PC-3 (cell line): ENCODE measurements at regions not wholly inside any gene's neighbourhood (a gene's known extent, or its start where the extent isn't known, plus 50 kb on each side); places are given as distances from the start of the nearest gene placed in this dataset.

ENCODE experiments used
- ATAC-seq: fragments of 200-7000 bp; cut with Tn5 transposase; 2 replicates; pipeline ENCODE4 v1.9.1; 2020; ENCODE audit warnings: mild to moderate bottlenecking, moderate library complexity
- BruUV-seq: library from RNA; stranded (reverse); fragments of 400-500 nt; replicated peaks from 2 replicates; lab custom pipeline; 2021; lab: Mats Ljungman, UMichigan
- CTCF ChIA-PET: fragments of 300-600 bp; sonication (Branson Sonifier 250); formaldehyde crosslinking; loops from one replicate; lab custom pipeline; 2022; ENCODE audit warnings: antibody characterized with exemption; lab: Charles Lee
- POLR2A ChIA-PET: fragments of 300-600 bp; sonication (Branson Sonifier 250); formaldehyde crosslinking; loops from one replicate; lab custom pipeline; 2022; ENCODE audit warnings: antibody characterized with exemption; ENCODE audit not compliant: unreplicated experiment; lab: Charles Lee
- DNase-seq: peaks from one replicate; pipeline ENCODE4 v3.0.0-alpha.2; 2015
- H2AFZ ChIP-seq: fragments of 300-600 bp; sonication (generic); 2 replicates; pipeline ENCODE4 v1.6.0; 2016; ENCODE audit warnings: antibody characterized with exemption, low read length
- H3F3A ChIP-seq: fragments of 300-600 bp; sonication (generic); one replicate; pipeline ENCODE4 v1.6.0; 2017; ENCODE audit warnings: antibody characterized with exemption, low read length, control low read depth, mild to moderate bottlenecking; ENCODE audit not compliant: unreplicated experiment
- H3K27ac ChIP-seq: fragments of 300-600 bp; sonication (generic); 2 replicates; pipeline ENCODE4 v1.5.1; 2016; ENCODE audit warnings: mild to moderate bottlenecking, low read length
- H3K27me3 ChIP-seq: fragments of 300-600 bp; sonication (generic); 2 replicates; pipeline ENCODE4 v1.6.1; 2016; ENCODE audit warnings: low read length, mixed read lengths
- H3K36me3 ChIP-seq: fragments of 300-600 bp; sonication (generic); 2 replicates; pipeline ENCODE4 v1.6.1; 2016; ENCODE audit warnings: low read depth, mixed run types, low read length, mixed read lengths
- H3K4me1 ChIP-seq: fragments of 300-600 bp; sonication (generic); 2 replicates; pipeline ENCODE4 v1.5.1; 2016; ENCODE audit warnings: low read length; ENCODE audit not compliant: insufficient read depth
- H3K4me2 ChIP-seq: fragments of 300-600 bp; sonication (generic); 2 replicates; pipeline ENCODE4 v1.6.0; 2016; ENCODE audit warnings: low read length
- H3K4me3 ChIP-seq: fragments of 300-600 bp; sonication (generic); 2 replicates; pipeline ENCODE4 v1.5.1; 2016; ENCODE audit warnings: mild to moderate bottlenecking, low read length, mixed read lengths
- H3K79me2 ChIP-seq: fragments of 300-600 bp; sonication (generic); 2 replicates; pipeline ENCODE4 v1.6.1; 2017; ENCODE audit warnings: low read length, mixed read lengths
- H3K9ac ChIP-seq: fragments of 300-600 bp; sonication (generic); 2 replicates; pipeline ENCODE4 v1.6.0; 2016; ENCODE audit warnings: mild to moderate bottlenecking, low read length
- H3K9me2 ChIP-seq: fragments of 300-600 bp; sonication (generic); replicated peaks from 2 replicates; pipeline ENCODE4 v1.6.1; 2016; ENCODE audit warnings: mixed run types, low read length, mixed read lengths
- H3K9me3 ChIP-seq: fragments of 300-600 bp; sonication (generic); 2 replicates; pipeline ENCODE4 v1.6.1; 2016; ENCODE audit warnings: low read length, mixed read lengths
- H4K20me1 ChIP-seq: fragments of 300-600 bp; sonication (generic); 2 replicates; pipeline ENCODE4 v1.6.1; 2016; ENCODE audit warnings: low read length, mixed read lengths
- EZH2 ChIP-seq: fragments of 300-600 bp; sonication (generic); IDR thresholded peaks from one replicate; pipeline ENCODE4 v1.6.1; 2017; ENCODE audit warnings: antibody characterized with exemption, mild to moderate bottlenecking, low read length; ENCODE audit not compliant: unreplicated experiment
- EZH2phosphoT487 ChIP-seq: fragments of 300-600 bp; sonication (generic); IDR thresholded peaks from 2 replicates; pipeline ENCODE4 v1.6.1; 2018; ENCODE audit warnings: mild to moderate bottlenecking, antibody characterized with exemption, low read length, borderline replicate concordance
- intact Hi-C: fragments of 100-400 bp; cut with micrococcal nuclease; formaldehyde crosslinking; loops from 2 replicates; pipeline ENCODE4 v1.9.0; 2023
- TF ChIP-seq, protein P1 (sequence below): fragments of 300-600 bp; sonication (generic); conservative IDR thresholded peaks from 2 replicates; pipeline ENCODE4 v1.5.1; 2017; ENCODE audit warnings: antibody characterized with exemption, low read depth, mild to moderate bottlenecking, low read length

DNA sequence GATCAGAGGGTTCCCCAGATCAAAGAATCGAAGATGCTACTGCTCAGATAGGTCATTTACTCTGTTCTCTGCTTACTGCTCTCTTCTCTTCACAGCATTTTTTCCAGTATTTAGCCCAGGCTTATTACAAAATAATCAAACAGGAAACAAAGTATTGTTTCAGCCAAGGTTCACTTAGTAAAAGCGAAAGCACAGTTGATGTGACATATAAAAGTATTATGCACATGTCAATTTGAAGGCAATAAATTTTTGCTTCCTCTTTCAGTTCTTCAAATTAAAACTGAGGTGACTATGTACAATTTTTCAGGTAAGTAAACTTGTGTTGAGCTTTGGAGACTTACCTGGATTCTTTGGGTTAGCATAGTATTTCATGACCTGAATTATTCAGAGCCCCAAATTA is 262.8 kb upstream of the CHST9 start:
- Histone ChIP-seq H3K9ac (no peak overlapping the region), H3K9me2 (no peaks in the 10 kb centered on the region), H3K4me3 (no peak overlapping the region), H3K27me3 (peaks cover 42% of the 10 kb centered on the region), H2AFZ (no peak overlapping the region), H3K4me2 (no peak overlapping the region), H3F3A (no peaks in the 10 kb centered on the region), H3K4me1 (no peaks in the 10 kb centered on the region), H3K79me2 (no peaks in the 10 kb centered on the region), H3K27ac (no peak overlapping the region), H4K20me1 (no peaks in the 10 kb centered on the region), H3K9me3 (no peaks in the 10 kb centered on the region), H3K36me3 (no peaks in the 10 kb centered on the region)
- ATAC-seq (no peak), DNase-seq (no peak)
- intact Hi-C loops = no loop called here
- TF ChIP-seq EZH2 (no peak), EZH2phosphoT487 (no peak)
- TF ChIP-seq, protein P1, sequence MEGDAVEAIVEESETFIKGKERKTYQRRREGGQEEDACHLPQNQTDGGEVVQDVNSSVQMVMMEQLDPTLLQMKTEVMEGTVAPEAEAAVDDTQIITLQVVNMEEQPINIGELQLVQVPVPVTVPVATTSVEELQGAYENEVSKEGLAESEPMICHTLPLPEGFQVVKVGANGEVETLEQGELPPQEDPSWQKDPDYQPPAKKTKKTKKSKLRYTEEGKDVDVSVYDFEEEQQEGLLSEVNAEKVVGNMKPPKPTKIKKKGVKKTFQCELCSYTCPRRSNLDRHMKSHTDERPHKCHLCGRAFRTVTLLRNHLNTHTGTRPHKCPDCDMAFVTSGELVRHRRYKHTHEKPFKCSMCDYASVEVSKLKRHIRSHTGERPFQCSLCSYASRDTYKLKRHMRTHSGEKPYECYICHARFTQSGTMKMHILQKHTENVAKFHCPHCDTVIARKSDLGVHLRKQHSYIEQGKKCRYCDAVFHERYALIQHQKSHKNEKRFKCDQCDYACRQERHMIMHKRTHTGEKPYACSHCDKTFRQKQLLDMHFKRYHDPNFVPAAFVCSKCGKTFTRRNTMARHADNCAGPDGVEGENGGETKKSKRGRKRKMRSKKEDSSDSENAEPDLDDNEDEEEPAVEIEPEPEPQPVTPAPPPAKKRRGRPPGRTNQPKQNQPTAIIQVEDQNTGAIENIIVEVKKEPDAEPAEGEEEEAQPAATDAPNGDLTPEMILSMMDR = no peak
- CTCF ChIA-PET = no interaction called here
- POLR2A ChIA-PET = no interaction called here
- no TSS peak for BruUV-seq

DNA sequence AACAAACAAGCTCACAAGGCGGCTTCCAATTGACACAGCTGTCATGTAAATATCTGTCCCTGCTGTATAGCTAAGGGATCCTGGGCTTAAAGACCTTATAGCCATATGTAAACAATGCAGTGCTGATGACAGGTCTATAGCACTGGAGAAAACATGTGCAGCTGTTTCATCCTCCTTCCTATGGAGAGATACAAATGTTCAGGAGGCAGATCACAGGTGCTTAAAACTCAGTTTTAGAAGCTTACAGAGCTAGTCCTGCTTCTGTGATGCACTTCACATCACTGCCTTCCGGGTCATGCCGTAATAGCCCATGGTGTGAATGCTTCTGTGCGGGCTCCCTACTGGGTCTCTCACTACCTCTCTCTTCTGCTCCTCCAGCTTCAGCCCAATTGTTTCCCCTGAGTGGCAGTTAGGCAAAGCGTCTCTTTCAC is 262.4 kb upstream of the CHST9 start:
- H3K36me3 ChIP-seq = no peaks in the 10 kb centered on the region
- intact Hi-C loops = no loop called here
- no peaks in the 10 kb centered on the region for H3K4me1 ChIP-seq
- H3K4me2 ChIP-seq = no peak overlapping the region
- CTCF ChIA-PET = no interaction called here
- ATAC-seq = no peak
- no TSS peak for BruUV-seq
- no peaks in the 10 kb centered on the region for H3K9me2 ChIP-seq
- no peak overlapping the region for H3K4me3 ChIP-seq
- no peak overlapping the region for H2AFZ ChIP-seq
- POLR2A ChIA-PET = no interaction called here
- no peaks in the 10 kb centered on the region for H3K79me2 ChIP-seq
- DNase-seq = no peak
- H3K27me3 ChIP-seq = peaks cover 44% of the 10 kb centered on the region
- H4K20me1 ChIP-seq = no peaks in the 10 kb centered on the region
- TF ChIP-seq EZH2 (no peak), EZH2phosphoT487 (no peak)
- TF ChIP-seq, protein P1 = no peak
- H3K9me3 ChIP-seq = no peaks in the 10 kb centered on the region
- no peak overlapping the region for H3K9ac ChIP-seq
- H3F3A ChIP-seq = no peaks in the 10 kb centered on the region
- H3K27ac ChIP-seq = no peak overlapping the region

DNA sequence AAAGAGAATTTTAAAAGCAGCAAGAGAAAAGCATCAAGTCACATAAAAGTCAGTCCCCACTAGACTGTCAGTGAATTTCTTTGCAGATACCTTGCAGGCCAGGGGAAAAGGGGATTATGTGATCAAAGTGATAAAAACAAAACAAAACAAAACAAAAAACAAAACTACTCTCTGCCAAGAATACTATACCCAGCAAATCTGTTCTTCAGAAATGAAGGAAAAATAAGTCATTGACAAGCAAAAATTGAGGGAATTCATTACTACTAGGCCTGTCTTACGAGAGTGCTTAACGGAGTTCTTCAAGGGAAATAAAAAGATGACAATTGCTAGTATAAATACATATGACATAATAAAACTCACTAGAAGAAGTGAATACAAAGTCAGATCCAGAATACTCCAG is 245.5 kb upstream of the CHST9 start:
- Histone ChIP-seq H3K4me2 (no peak overlapping the region), H3F3A (no peaks in the 10 kb centered on the region), H3K27ac (no peak overlapping the region), H3K4me3 (no peak overlapping the region), H2AFZ (no peak overlapping the region), H3K36me3 (no peaks in the 10 kb centered on the region), H3K9me3 (no peaks in the 10 kb centered on the region), H3K9ac (no peak overlapping the region), H3K27me3 (peaks cover 47% of the 10 kb centered on the region), H3K79me2 (no peaks in the 10 kb centered on the region), H3K4me1 (no peaks in the 10 kb centered on the region), H3K9me2 (no peaks in the 10 kb centered on the region), H4K20me1 (no peaks in the 10 kb centered on the region)
- TF ChIP-seq EZH2phosphoT487 (no peak), EZH2 (no peak)
- TF ChIP-seq, protein P1 = no peak
- no TSS peak for BruUV-seq
- POLR2A ChIA-PET = no interaction called here
- CTCF ChIA-PET = no interaction called here
- intact Hi-C loops = no loop called here
- ATAC-seq = no peak
- no peak for DNase-seq
